ENCODE measurements at regions not wholly inside any gene's neighbourhood (a gene's known extent, or its start where the extent isn't known, plus 50 kb on each side); places are given as distances from the start of the nearest gene placed in this dataset.

DNA sequence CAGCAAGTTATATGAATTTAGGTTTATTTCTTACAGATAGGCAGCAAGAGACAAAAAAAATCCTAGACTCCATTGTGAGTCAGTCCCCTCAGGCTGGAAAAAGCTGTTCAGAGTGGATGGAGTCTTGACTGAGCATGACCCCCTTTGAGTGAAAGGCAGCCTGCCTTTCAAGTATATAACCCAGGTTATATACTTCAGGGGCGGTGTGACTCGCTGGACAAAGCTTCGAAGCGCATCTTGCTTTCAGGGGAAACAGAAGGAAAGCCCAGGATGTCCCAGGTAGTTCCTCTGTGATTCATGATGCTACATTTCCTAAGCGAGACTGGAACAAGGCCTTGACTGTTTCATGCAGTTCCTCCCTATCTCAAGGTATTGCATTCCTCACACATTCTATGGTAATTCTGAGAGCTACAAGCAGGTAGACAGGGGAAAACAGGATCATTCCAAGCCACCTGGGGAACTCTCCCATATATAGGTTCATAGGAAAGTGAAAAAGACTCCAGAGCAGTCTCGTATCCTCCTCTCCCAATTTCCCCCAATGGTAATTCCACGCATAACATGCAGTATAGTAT, 1244.1 kb upstream of the CDH6 start:
- no peak for TF ChIP-seq EZH2 (IDR thresholded peaks at IDR 0.05; ENCODE audit: borderline replicate concordance, low read depth, low read length, severe bottlenecking)
- TF ChIP-seq JUN (IDR thresholded peaks at IDR 0.05; ENCODE audit: borderline replicate concordance, insufficient read depth, insufficient read length, low read depth), result no peak
- TF ChIP-seq, protein P1, sequence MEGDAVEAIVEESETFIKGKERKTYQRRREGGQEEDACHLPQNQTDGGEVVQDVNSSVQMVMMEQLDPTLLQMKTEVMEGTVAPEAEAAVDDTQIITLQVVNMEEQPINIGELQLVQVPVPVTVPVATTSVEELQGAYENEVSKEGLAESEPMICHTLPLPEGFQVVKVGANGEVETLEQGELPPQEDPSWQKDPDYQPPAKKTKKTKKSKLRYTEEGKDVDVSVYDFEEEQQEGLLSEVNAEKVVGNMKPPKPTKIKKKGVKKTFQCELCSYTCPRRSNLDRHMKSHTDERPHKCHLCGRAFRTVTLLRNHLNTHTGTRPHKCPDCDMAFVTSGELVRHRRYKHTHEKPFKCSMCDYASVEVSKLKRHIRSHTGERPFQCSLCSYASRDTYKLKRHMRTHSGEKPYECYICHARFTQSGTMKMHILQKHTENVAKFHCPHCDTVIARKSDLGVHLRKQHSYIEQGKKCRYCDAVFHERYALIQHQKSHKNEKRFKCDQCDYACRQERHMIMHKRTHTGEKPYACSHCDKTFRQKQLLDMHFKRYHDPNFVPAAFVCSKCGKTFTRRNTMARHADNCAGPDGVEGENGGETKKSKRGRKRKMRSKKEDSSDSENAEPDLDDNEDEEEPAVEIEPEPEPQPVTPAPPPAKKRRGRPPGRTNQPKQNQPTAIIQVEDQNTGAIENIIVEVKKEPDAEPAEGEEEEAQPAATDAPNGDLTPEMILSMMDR (IDR thresholded peaks at IDR 0.05; ENCODE audit: extremely low read depth in 1 of 2, insufficient read depth in 1 of 2, low read depth in 1 of 2, low read length in 2 of 2), result no peak
- TF ChIP-seq MAX (IDR thresholded peaks at IDR 0.05; ENCODE audit: insufficient read depth, insufficient read length), result no peak
- no peak for TF ChIP-seq POLR2AphosphoS5 (IDR thresholded peaks at IDR 0.05; ENCODE audit: insufficient read depth, low read depth, low read length)
- TF ChIP-seq MYC (IDR thresholded peaks at IDR 0.05; ENCODE audit: low read depth, low read length), result no peak

Data from endothelial cell of umbilical vein (primary cell).